ENCODE measurements at regions not wholly inside any gene's neighbourhood (a gene's known extent, or its start where the extent isn't known, plus 50 kb on each side); places are given as distances from the start of the nearest gene placed in this dataset.
A peak's percentile ranks its signal among the peaks of the same experiment; 100 is the strongest.

- ChIA-PET POLR2A (ENCODE audit: unreplicated experiment) (no interaction called here), CTCF (no interaction called here)
- no peak overlapping the region for H4K8ac ChIP-seq (ENCODE audit: low read depth in 2 of 2, low read length in 2 of 2)
- no peak overlapping the region for H3K4me3 ChIP-seq (ENCODE audit: insufficient read depth, low read depth, low read length)
- H2AK5ac ChIP-seq (ENCODE audit: low read depth, low read length) = no peak overlapping the region
- H4K20me1 ChIP-seq (ENCODE audit: insufficient read depth, low read length) = no peaks in the 10 kb centered on the region
- no peak overlapping the region for H2BK120ac ChIP-seq (ENCODE audit: low read depth, low read length)
- H3K56ac ChIP-seq (ENCODE audit: extremely low read depth, insufficient read depth, low read length) = no peak overlapping the region
- WGBS, 2 experiments (ENCODE audit: extremely low coverage in 2 of 2, insufficient read length in 1 of 2) = no CpG with 5 or more reads among the region's 1 CpG
- no peak overlapping the region for H4K91ac ChIP-seq (ENCODE audit: insufficient read depth, low read depth, low read length)
- no peak overlapping the region for H2BK15ac ChIP-seq (ENCODE audit: low read depth, low read length)
- H3K27ac ChIP-seq (ENCODE audit: insufficient read depth, low read length) = no peak overlapping the region
- H3K23ac ChIP-seq (ENCODE audit: low read depth, low read length) = no peak overlapping the region
- no peak overlapping the region for H3K14ac ChIP-seq (replicated peaks; ENCODE audit: low read depth, low read length)
- TF ChIP-seq CHD1 (IDR thresholded peaks at IDR 0.05; ENCODE audit: low read depth, low read length) (no peak), MAFK (IDR thresholded peaks at IDR 0.05; ENCODE audit: low read depth, low read length) (peak; percentile 88), CTCF (conservative IDR thresholded peaks at IDR 0.05; ENCODE audit: low read depth, low read length) (no peak)
- H3K4me1 ChIP-seq (ENCODE audit: control insufficient read depth, insufficient read depth, low read length) = no peaks in the 10 kb centered on the region
- no peak overlapping the region for H3K4me2 ChIP-seq (ENCODE audit: low read depth, low read length)
- no peak overlapping the region for H2AK9ac ChIP-seq (replicated peaks; ENCODE audit: low read depth, low read length, poor library complexity)
- H4K5ac ChIP-seq (ENCODE audit: low read depth, low read length) = no peak overlapping the region
- no peaks in the 10 kb centered on the region for H3K9me1 ChIP-seq (ENCODE audit: insufficient read depth, low read length)
- intact Hi-C loops (cut with micrococcal nuclease) (no loop called here), dilution Hi-C loops (cut with HindIII; ENCODE audit: low sequenced_read_pairs, unreplicated experiment) (no loop called here), in situ Hi-C loops (cut with MboI; ENCODE audit: low sequenced_read_pairs) (no loop called here)
- H2BK5ac ChIP-seq (ENCODE audit: low read depth, low read length, poor library complexity, severe bottlenecking) = no peak overlapping the region
- DNase-seq (no peak), ATAC-seq (ENCODE audit: low read depth) (no peak)
- H3K18ac ChIP-seq (ENCODE audit: low read depth, low read length) = no peak overlapping the region
- H2BK20ac ChIP-seq (ENCODE audit: low read depth, low read length) = no peak overlapping the region
- no TSS peak for BruUV-seq (replicated peaks)
- no peaks in the 10 kb centered on the region for H3K79me1 ChIP-seq (ENCODE audit: low read depth in 1 of 2, low read length in 2 of 2)
- H3K9me3 ChIP-seq (ENCODE audit: control insufficient read depth, insufficient read depth, low read length) = no peaks in the 10 kb centered on the region
- H2AFZ ChIP-seq (replicated peaks; ENCODE audit: low read length, poor library complexity) = no peak overlapping the region
- H3K9ac ChIP-seq (ENCODE audit: low read depth, low read length) = no peak overlapping the region
- H3K27me3 ChIP-seq (ENCODE audit: control insufficient read depth, insufficient read depth, low read length) = no peaks in the 10 kb centered on the region
- H3K36me3 ChIP-seq (ENCODE audit: control insufficient read depth, insufficient read depth, low read length) = no peaks in the 10 kb centered on the region
- H3K4ac ChIP-seq (ENCODE audit: low read depth, low read length) = no peak overlapping the region
Measured at GRCh38 chr12:13670285-13670866, 311.0 kb downstream of the GRIN2B start.

Measured in IMR-90 (cell line).